GM18498 (cell line): ENCODE measurements at regions not wholly inside any gene's neighbourhood (a gene's known extent, or its start where the extent isn't known, plus 50 kb on each side); places are given as distances from the start of the nearest gene placed in this dataset.
"Not testable (repeated sequence)": the region's sequence is repeated elsewhere in the genome, so short reads cannot be mapped to it uniquely, and the experiment has no call there.

Source experiments
- ATAC-seq: cut with Tn5 transposase; IDR thresholded peaks from one replicate; pipeline ENCODE4 v1.9.1; 2021; ENCODE audit warnings: mild to moderate bottlenecking, moderate library complexity; ENCODE audit not compliant: unreplicated experiment

DNA sequence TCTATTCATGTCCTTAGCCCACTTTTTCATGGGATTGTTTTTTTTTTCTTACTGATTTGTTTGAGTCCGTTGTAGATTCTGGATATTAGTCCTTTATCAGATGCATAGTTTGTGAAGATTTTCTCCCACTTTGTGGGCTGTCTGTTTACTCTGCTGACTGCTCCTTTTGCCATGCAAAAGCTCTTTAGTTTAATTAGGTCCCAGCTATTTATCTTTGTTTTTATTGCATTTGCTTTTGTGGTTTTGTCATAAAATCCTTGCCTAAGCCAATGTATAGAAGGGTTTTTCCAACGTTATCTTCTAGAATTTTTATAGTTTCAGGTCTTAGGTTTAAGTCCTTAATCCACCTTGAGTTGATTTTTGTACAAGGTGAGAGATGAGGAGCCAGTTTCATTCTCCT, 358.9 kb downstream of the ADAMTS20 start:
- not testable (repeated sequence) for ATAC-seq

GRCh38 chr12:43192442-43192841, 359.6 kb downstream of the ADAMTS20 start:
- not testable (repeated sequence) for ATAC-seq

GRCh38 chr12:43180242-43180641, 371.8 kb downstream of the ADAMTS20 start:
- no peak for ATAC-seq

DNA sequence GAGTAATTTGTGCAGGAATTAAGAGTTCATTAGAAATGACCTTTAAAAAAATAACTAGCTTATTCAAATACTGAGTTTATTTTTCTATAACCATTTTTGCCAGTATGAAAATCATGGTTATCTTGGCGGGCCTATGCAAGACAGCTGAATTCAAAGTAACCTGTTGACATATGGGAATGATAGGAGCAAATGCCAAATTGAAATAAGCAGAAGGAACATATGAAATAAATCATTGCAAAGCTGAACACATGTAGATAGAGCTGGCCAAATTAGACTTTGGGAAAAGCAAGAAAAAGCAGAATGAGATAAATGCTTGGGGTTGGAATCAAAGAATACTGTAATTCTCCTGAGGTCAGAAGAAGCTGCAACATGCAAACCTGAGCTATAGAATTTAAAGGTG, 372.5 kb downstream of the ADAMTS20 start:
- no peak for ATAC-seq

DNA sequence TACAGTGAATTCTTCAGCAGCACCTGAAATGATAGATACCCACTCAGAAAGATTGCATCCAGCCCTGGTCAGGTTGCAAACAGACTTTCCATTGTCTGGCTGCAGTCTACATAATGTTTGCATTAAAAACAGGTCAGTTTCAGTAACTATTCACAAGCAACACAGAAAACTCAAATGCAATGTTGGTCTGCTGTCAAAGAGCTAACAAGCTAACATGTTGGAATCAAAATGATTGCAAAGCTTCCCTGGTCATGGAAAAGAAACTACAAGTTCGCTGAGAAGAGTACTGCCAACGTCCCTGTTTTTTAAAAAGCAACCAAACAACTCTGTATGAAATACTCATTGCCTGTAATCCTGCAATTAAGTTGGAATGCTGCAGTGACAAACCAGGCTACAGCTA, 374.7 kb downstream of the ADAMTS20 start:
- ATAC-seq = no peak

DNA sequence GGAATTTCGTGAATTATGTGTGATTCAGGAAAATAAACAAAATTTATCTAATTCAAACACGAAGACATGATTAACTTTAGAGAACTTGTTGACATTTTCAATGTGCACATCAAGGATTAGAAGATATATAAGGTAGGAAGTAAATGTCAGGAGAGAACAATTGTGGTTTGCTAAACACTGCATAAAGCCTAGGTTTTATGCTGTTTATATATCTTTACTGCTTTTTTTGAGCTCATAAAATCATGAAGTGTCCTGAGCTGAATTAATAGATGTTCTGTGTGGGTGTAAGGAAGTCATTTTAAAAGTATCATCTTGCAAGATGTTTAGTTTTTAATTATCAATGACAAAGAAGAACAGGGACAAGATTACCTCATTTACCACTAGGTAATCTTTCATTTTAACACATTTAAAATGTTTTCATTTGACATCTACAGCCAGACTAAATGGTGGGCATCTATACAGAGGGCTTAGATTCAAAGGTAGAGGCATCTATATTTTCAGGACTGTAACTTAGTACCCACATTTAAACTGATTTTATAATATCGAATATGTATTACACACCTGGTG, 382.8 kb downstream of the ADAMTS20 start:
- no peak for ATAC-seq

- no peak for ATAC-seq
These were observed 384.3 kb downstream of the ADAMTS20 start for GRCh38 chr12:43167691-43168090.

DNA sequence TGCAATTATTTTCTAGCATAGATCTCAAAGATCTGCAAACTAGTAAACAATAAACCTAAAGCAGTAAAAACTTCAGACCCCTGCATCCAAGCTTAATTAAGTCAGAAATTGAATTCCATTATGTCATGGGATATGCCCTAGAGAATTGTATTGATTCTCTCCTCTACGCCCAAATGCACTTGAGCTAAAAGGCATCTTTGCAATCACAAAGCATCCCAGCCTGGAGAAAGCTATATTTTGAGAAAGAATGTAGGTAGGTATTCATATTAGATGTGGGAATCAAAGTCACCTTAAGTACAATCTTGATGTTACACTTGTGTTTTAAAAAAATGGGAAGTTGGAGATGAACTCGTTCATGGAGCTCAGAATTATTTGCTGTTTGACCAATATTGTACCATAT, 386.7 kb downstream of the ADAMTS20 start:
- ATAC-seq = no peak

- ATAC-seq = no peak
These were observed 389.9 kb downstream of the ADAMTS20 start for GRCh38 chr12:43162138-43162537.

DNA sequence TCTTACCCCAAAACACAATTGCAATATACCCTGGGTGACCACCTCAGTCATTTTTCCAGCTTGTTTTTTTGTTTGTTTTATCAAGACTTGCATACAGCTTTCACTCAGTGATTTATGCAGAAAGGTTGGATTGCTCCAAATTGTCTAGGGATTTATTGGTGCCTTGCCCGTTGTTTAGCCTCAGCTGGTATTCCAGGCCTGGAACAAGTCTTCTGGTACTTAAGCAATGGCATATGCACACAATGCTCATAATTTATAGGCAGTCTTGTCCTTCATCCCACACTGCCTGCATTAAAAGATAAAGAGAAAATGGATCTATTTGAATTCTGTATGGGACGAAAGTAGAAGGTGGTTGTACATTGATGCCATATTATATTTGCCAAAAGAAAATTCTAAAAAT, 392.5 kb downstream of the ADAMTS20 start:
- no peak for ATAC-seq

DNA sequence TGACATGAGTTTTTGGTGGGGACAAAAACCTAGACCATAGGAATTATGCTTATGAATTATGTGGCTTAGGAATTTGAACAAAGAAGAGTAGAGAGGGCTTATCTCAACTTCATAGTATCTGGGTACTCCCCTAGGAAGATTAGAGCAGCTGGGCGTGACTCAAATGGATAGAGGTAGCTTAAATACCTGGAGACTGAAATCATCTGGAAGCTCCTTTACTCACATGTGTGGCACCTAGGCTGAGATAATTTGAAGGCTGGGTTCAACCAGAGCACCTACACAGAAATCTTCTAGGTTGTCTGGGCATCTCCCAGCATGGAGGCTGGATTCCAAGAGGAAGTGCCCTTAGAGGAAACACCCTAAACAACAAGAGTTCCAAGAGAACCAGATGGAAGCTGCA, 393.9 kb downstream of the ADAMTS20 start:
- ATAC-seq = no peak

DNA sequence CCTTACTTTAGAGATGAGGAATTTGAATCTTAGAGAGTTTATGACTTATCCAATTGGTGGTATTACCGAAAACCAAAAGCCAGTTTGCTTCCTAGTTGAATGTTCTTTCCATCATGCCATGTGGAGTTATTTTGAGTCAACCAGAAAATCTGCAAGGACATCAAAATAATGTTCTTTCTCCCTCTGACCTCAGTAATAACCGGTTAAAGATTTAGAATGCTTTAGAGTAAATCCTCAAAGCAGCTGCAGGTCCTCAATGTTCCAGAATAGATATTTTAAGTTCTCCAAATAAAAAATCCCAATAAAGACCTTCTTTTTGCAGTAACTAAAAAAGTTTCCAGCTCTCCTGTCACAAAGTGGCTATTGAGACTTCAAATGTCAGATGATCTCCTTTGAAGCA, 396.6 kb downstream of the ADAMTS20 start:
- no peak for ATAC-seq

- no peak for ATAC-seq
These were observed 397.4 kb downstream of the ADAMTS20 start for GRCh38 chr12:43154498-43155045.

DNA sequence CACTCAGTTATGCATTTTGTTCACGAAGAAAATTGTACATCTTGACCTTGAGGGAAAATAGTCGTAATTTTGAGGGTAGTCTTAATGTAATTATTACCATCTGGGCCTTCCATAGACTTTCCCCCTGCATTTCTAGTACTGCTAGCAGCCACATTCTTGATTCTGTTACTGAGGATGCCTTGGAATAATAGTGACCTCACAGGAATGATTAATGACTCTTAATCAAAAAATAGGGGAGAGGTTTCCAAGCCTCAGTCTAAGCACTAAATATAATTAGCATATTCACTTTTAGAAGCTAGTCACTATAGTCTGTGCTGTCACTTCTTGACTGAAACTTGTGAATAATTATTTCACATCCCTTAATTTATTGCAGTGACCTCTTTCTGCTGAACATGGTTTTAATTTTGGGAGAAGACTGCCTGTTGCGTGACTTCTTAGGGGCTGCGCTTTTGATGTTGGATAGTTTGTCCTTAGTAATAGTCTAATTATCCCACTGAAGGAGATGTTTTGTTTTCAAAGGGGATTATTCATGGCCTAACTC, 400.5 kb downstream of the ADAMTS20 start:
- no peak for ATAC-seq

DNA sequence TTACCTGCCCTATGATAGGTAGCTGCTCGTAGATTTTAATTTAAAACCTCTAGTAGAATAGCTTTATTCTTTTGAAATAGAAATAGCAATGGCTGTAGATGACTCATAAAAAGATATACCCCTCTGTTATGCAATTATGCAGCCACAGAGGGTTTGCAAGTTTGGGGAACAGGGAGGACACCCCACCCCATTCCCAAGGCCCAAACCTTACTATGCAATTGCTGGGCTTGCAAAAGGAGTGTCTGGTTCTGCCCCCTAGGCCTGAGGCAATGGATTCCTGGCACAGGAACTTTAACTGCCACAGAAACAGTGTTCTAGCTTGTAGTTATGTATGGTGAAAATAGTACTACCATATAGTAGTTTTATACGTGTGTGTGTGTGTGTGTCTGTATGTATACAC, 403.3 kb downstream of the ADAMTS20 start:
- ATAC-seq = no peak

DNA sequence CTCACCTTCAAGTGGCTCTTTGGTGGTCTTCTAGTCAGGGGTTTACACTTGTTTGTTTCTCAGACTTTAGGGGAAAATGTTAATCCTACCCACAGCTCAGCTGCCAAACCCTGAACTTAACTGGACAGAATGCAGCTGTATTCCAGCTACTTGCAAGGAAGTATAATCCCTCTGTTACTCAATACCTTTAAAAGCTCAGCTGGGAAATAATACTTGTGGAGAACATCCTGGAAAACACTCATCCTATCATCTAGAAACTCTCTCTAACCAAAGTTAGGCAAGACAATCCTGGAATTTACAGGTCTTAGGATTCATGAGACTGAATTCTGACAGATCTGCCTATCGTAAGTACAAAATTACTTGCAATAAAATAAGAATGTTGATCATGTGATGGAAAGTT, 404.1 kb downstream of the ADAMTS20 start:
- ATAC-seq = no peak

GRCh38 chr12:43145481-43145880, 406.5 kb downstream of the ADAMTS20 start:
- ATAC-seq = no peak

GRCh38 chr12:43143278-43143677, 408.7 kb downstream of the ADAMTS20 start:
- ATAC-seq = peak; percentile 67

- no peak for ATAC-seq
These were observed 419.7 kb downstream of the ADAMTS20 start for GRCh38 chr12:43132291-43132690.

DNA sequence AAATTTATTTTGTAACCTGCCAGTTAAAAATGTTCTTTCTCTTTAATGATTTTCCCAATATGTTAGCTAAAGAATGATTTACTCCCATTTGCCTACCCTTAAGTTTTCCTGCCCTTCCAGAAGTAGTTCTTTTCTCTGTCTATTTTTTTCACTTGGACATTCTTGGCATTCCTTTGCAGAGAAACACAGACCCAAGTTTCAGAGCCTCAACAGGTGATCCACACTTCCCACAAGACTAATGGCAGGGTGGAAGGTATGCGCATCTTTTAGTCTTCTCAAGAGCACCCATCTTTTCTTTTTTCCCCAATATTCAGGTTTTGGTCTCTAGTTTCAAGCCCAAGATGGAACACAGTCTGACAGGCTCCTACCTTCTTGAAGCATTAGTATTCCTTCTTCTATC, 420.7 kb downstream of the ADAMTS20 start:
- no peak for ATAC-seq

- ATAC-seq = no peak
These were observed 424.0 kb downstream of the ADAMTS20 start for GRCh38 chr12:43127886-43128549.

DNA sequence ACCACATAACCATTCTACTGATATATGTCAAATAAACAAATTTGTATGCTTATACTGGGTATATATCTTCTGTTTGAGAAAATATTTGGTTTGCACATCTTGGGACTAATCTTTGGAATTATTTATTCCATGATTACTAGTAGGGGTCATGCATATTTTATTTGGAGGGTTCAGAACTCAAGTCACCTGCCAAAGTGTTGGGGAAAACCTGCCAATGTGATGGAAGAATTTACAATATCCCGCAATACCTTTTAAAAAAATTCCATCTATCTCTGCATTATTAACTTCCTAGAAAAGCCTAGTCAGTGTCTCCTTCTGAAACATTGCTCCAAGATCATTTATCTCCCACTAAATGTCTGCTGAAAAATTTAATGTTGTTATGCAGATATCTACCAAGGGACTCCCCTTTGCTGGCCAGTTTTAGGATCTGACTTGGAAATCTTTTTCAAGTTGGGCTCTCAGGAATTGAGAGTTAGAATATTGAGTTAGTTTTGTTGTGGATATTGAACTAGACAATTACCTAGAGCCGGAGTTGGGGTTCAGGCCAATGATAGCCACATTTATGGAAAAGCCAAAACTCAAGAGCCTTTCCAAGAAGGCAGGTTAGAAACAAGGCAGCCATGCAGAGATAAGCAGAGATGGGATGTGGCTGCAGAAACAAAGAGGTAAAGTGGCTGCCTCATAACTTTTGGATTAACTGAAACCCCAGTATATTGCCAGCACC, 425.2 kb downstream of the ADAMTS20 start:
- ATAC-seq = no peak
